AG04450 (cell line): ENCODE measurements at regions not wholly inside any gene's neighbourhood (a gene's known extent, or its start where the extent isn't known, plus 50 kb on each side); places are given as distances from the start of the nearest gene placed in this dataset.

Experiments used
- CTCF ChIA-PET: fragments of 300-600, 350-600 bp; formaldehyde crosslinking; extraction: SDS; loops from one replicate; lab custom pipeline; 2022; ENCODE audit warnings: antibody characterized with exemption, inconsistent platforms; lab: Charles Lee
- POLR2A ChIA-PET: fragments of 350-600 bp; formaldehyde crosslinking; extraction: SDS; loops from one replicate; lab custom pipeline; 2021; ENCODE audit warnings: antibody characterized with exemption, inconsistent platforms; lab: Yijun Ruan, JAX
- DNase-seq: peaks from one replicate; pipeline ENCODE4 v3.0.0-alpha.2; 2011; ENCODE audit warnings: low read depth, low spot score
- H3K27ac ChIP-seq: one replicate; pipeline ENCODE4 v1.5.1; 2012; ENCODE audit warnings: low read depth, low read length, control low read depth
- H3K27me3 ChIP-seq: one replicate; pipeline ENCODE4 v1.6.0; 2012; ENCODE audit warnings: low read length; ENCODE audit not compliant: control insufficient read depth, insufficient read depth
- H3K4me3 ChIP-seq: 2 replicates; pipeline ENCODE4 v1.5.1; 2011; ENCODE audit warnings: mild to moderate bottlenecking, low read depth, low read length, control low read depth
- H3K9me3 ChIP-seq: 2 replicates; pipeline ENCODE4 v1.5.1; 2012; ENCODE audit warnings: low read length; ENCODE audit not compliant: control insufficient read depth, insufficient read depth
- CTCF ChIP-seq: IDR thresholded peaks from 2 replicates; pipeline ENCODE4 v1.5.1; 2011; ENCODE audit warnings: low read depth, low read length, control low read depth, inconsistent platforms

DNA sequence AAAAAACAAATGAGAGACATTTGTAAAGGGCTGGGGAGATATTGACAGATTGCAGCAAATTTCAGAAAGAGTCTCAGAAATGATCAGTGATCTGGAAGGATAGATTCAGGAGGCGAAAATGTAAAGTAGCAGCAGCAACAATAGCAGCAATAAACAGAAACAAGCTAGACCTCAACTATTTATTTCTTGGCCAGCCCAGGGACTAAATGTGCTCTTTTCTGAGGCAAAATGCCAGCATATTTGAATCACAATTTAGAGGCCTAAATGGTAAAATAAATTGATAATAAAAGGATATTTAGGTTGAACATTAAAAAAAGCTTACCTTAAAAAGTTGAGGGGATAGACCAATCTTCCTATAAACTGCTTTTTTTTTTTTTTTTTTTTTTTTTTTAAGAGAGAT, 134.6 kb upstream of the ITGB1 start:
- Histone ChIP-seq H3K4me3 (no peak overlapping the region), H3K27me3 (no peaks in the 10 kb centered on the region), H3K27ac (no peak overlapping the region), H3K9me3 (peaks cover 7% of the 10 kb centered on the region)
- DNase-seq = no peak
- no peak for TF ChIP-seq CTCF
- ChIA-PET POLR2A (no interaction called here), CTCF (interaction anchor here (0.5 to 1.0 kb wide), 4 partner anchors 23 to 868 kb away, joined by 3 to 10 read pairs (median 4); no protein-coding TSS in a partner anchor)

DNA sequence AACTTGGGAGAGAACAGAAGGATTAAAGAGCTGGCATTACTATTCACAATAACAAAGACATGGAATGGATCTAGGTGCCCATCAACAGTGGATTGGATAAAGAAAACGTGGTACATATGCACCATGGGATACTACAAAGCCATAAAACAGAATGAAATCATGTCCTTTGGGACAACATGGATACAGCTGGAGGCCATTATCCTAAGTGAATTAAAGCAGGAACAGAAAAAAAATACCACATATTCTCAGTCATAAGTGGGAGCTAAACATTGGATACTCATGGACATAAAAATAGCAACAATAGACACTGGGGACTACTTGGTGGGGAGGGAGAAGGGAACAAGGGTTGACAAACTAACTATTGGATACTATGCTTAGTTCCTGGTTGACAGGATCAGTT, 133.2 kb upstream of the ITGB1 start:
- Histone ChIP-seq H3K27me3 (no peaks in the 10 kb centered on the region), H3K27ac (no peak overlapping the region), H3K9me3 (peaks cover 7% of the 10 kb centered on the region), H3K4me3 (no peak overlapping the region)
- TF ChIP-seq CTCF = no peak
- ChIA-PET POLR2A (no interaction called here), CTCF (no interaction called here)
- DNase-seq = no peak

GRCh38 chr10:33088990-33089389, 131.0 kb upstream of the ITGB1 start:
- ChIA-PET CTCF (no interaction called here), POLR2A (no interaction called here)

DNA sequence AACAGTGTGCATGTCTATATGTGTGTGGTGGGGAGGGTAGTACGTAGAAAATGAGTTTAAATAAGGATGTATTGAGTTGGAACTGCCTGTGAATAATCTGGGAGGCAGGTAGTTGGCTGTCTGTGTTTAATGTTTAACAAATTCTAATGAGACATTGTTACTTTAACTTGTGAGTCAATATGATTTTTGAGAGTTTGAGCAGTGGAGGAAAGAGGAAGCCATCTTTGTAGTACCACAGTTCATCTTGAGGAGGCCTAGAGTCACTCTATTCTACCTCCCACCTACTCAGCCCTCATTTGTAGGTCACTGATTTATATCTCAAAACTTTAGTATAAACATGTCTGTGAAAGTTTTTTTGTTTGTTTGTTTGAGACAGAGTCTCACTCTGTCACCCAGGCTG, 129.9 kb upstream of the ITGB1 start:
- no peak for DNase-seq
- no peak for TF ChIP-seq CTCF
- no peak overlapping the region for H3K4me3 ChIP-seq
- no peak overlapping the region for H3K27ac ChIP-seq
- ChIA-PET POLR2A (no interaction called here), CTCF (interaction anchor here (1.0 kb wide), 1 partner anchor 21 kb away, joined by 3 read pairs; no protein-coding TSS in a partner anchor)
- no peaks in the 10 kb centered on the region for H3K9me3 ChIP-seq
- no peaks in the 10 kb centered on the region for H3K27me3 ChIP-seq

More at GRCh38 chr10:33088990-33089389, 131.0 kb upstream of the ITGB1 start:
- DNase-seq = no peak
- H3K9me3 ChIP-seq = no peaks in the 10 kb centered on the region
- H3K27ac ChIP-seq = no peak overlapping the region
- no peaks in the 10 kb centered on the region for H3K27me3 ChIP-seq
- H3K4me3 ChIP-seq = no peak overlapping the region
- TF ChIP-seq CTCF = no peak

DNA sequence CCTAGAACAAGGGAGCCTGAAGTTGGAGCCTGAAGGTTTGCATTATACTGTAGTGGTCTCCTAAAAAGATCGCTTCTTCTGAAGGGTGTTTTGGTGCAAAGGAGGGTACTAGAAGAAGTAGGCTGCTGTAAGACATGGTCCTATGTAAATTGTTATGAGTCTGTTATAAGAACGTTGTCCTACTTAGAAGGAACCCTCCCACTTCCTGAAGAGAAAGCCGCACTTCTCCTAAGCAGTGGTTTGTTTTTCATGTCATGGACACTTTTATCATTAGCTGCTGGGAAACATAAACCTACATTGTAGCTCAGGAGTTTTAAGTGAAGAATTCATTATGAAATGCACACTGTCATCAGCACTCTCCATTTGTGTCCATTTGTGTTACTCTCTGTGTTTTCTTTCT, 129.1 kb upstream of the ITGB1 start:
- no peaks in the 10 kb centered on the region for H3K9me3 ChIP-seq
- CTCF ChIA-PET = interaction anchor here (1.0 kb wide), 1 partner anchor 21 kb away, joined by 3 read pairs; no protein-coding TSS in a partner anchor
- no peak for TF ChIP-seq CTCF
- no peak overlapping the region for H3K4me3 ChIP-seq
- no peaks in the 10 kb centered on the region for H3K27me3 ChIP-seq
- H3K27ac ChIP-seq = no peak overlapping the region
- POLR2A ChIA-PET = no interaction called here
- DNase-seq = no peak
